IPS-NIHi11 (cell line): ENCODE measurements at regions not wholly inside any gene's neighbourhood (a gene's known extent, or its start where the extent isn't known, plus 50 kb on each side); places are given as distances from the start of the nearest gene placed in this dataset.
"Not testable (repeated sequence)": the region's sequence is repeated elsewhere in the genome, so short reads cannot be mapped to it uniquely, and the experiment has no call there.

Experiments used
- DNase-seq: peaks from one replicate; pipeline ENCODE4 v3.0.0; 2012; ENCODE audit warnings: mixed read lengths, low spot score

DNA sequence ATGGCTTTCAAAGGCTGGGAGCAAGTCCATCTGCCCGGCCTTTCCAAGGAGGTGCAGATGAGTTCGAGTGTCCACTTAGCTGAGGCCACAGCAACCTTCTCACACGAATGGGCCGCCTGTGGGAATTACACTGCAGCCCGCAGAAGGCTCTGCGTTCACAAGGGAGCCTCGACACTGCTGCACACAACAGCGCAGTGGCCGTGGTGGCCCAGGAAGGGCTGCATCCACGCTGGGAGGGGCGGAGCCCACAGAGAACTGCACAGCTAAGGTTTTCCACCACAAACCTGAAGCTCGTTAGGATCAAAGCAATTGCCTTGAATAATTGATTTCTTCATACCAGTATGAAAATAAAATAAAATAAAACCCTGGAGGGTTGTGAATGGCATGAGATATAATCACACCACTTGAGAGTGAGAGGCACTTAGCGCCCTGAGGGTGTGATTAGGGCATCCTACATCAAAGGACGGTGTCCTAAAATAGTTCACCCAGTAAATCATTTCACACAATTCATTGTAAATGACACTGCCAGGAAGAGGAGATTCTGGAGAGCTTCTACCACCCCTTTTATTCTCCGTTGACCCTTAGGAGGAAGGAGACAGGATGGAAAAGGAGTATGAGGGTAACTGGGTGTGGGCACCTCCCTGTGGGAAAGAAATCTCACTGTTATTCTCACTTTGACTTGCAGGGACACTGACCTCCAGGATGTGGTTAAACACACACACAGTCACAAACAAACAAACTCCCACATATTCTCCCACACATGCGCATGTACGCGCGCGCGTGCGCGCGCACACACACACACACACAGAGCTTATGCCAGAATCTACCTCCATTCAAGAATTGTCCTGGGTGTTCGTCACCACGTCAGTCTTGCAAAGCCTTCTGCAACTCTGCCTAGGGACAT is 256.6 kb upstream of the ID2 start:
- no peak for DNase-seq

DNA sequence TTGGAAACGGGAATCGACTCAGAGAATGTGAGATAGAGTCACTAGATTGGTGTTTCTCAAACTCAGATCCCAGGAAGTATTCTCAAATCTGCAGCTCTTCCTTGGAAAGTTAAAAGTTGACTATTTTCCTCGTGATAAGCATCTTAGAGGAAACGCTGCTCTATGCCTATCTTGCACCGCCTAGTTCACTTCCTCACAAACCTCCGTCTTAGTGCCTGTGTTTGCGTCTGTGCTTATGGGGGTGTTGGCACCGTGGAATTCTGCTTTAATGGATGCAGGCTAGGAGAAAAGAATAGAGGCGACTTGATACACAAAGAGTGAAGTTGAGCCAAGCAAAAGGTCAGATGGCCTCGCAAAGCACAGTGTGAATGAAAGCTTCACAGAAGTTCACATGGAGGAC is 255.3 kb upstream of the ID2 start:
- no peak for DNase-seq

DNA sequence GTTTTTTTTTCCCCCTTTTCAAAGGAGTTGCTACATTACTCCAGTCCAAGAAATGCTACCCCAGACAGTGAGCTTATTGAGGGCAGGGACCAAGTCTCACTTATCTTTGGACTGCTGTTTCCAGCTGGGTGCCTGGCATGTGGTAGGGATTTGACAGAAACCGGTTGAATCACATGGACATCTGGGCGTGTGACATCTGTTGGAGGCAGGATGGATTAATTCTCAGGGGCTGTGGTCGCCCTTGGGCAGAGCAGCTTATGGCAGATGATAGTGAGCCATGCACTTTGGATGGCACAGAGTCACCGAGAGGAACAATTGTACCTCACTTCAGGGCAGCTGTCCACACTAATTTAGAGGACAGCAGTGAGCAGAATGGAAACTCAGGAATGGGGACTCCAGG is 254.6 kb upstream of the ID2 start:
- DNase-seq: no peak

DNA sequence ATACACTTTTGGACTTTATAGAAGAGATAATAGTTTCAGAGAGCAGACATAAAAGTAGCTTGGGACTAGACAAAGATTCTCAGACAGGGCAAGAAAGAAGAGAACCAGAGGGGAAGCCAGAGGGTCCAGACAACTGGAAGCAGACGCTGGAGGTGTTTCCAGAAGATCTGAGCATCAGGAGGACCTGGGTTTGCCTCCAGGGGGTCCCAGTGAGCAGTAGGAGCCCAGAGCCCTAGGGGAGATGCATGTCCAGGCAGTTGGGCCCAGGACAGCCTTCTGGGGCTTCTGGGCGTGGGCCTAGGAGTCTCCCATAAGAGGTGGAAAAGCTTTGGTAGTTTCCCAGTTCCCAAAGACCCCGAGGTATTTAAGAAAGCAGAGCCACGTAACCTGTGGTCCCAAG is 251.2 kb upstream of the ID2 start:
- no peak for DNase-seq

DNA sequence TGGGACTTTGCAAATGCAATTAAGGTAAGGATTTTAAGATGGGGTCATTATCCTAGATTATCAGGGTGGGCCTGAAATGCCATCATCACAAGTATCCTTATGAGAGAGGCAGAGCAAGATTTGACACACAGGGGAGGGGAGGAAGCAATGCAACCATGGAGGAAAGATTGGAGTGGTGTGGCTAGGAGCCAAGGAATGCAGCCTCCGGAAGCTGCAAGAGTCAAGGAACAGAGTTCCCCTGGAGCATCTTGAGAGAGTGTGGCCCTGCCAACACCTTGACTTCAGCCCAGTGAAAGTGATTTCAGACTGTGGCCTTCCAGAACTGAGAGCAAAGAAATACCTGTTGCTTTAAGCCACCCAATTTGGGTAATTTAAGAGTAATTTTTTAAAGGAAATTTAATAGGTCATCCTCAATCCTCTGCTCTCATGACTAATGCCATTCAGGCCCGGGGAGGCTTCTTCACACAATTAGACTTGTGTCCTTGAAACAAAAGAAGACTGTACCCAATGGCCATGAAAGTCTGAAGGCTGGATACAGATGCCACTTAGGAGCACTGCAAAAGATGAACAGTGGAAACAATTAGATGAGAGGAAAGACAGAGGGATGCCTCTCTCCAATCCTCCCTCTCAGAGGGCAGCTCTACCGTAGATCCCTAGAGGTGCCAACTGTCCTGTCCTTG is 250.3 kb upstream of the ID2 start:
- no peak for DNase-seq

DNA sequence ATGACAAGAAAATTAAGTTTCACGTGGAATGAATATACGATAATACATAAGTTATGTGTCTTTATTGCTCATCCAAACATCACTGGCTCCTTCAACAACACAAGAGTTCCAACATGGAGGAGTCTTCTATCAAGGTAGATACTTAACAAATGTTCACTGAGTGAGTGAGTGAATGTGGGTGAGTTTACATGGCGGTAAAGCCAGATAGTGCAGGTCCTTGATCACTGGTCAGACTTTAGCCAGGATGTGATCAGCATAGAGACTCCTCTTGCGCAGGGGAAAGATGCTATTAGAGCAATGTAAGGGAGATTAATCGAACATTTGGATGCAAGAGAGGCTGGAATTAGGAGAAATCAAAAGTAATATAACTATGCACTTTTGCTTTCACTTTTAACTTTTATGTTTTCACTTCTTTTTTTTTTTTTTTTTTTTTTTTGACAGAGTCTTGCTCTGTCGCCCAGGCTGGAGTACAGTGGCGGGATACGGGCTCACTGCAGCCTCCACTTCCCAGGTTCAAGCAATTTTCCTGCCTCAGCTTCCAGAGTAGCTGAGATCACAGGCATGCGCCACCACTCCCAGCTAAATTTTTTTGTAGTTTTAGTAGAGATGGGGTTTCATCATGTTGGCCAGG is 249.0 kb upstream of the ID2 start:
- no peak for DNase-seq

DNA sequence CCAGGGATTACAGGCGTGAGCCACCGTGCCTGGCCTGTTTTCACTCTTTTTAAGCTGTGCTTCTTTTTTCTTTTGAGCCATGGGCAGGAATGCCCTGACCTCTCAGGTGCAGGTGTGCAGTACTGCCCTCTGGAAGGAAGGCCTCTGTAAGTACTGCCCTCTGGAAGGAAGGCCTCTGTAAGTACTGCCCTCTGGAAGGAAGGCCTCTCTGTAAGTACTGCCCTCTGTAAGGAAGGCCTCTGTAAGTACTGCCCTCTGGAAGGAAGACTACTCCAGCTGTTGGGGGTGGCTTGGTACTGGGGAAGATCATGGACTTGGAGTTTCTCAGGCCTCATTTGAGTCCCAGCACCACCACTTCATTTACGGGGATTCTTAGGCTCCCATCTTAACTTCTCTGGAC is 248.5 kb upstream of the ID2 start:
- no peak for DNase-seq

DNA sequence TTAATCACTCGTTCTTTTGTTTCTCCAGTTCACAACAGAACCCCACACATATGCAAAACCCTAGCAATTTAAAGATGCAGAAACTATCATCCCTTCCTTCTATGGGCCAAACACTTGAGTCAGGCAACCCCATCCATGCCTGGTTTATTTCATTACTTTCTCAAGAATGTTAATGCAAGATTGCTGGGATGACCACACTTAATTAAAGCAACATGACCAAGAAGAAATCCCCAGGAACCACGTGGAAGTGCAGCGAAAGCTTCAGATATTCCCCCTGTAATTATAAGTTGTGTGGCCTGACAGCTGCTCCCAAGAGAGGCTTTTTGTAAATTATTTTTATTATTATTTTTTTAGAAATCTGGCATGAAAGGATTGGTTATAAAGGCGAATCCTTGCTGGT is 246.2 kb upstream of the ID2 start:
- no peak for DNase-seq

DNA sequence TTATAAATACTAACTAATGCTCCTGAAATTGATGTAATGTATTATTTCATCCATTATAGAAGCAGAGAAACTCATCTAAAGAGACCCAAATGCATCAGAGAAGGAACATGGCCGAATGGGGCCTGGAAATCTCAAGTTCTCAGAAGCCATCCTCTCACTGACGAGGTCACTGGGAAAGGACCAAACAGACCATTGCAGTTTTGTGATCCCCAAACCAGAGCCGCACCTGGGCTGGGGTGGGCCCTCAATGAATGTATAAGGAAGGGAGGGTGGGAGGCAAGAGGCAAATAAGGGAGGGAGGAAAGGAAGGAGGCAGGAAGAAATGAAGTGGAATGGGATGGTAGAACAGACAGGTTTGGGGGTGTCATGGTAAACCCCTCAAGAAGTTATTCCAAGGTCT is 245.3 kb upstream of the ID2 start:
- DNase-seq: no peak

DNA sequence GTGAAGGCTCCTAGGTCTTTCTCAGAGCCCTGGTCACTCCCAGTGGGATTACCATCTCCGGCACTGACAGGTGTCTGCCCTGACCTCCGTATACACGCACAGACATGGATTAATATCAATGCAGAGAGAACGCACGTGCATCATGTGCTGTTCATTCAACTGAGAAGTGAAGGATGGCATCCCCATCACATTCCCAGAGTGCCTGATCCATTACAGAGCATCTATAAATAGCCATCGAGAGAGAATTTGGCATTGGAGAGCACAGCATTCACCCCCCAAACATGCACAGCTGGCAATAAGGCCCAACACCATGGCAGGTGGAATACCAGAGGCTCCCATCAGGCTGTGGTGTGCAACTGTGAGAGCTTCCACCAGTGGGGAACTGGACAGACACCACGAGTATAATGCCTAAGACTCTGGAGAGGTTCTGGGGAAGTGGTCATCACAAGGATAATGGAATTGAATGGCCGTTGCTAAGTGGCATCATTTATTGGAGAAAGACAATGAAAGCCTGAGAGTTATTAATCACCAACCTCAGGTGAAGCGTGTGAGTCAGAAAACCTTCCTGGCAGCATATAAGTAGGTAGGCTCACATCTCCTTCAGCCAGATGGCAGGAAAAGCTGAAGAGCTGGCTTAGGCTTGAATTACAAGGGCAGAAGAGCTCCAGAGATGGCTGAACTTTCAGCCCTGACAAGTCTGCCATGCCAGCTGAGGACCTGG is 244.5 kb upstream of the ID2 start:
- no peak for DNase-seq

DNA sequence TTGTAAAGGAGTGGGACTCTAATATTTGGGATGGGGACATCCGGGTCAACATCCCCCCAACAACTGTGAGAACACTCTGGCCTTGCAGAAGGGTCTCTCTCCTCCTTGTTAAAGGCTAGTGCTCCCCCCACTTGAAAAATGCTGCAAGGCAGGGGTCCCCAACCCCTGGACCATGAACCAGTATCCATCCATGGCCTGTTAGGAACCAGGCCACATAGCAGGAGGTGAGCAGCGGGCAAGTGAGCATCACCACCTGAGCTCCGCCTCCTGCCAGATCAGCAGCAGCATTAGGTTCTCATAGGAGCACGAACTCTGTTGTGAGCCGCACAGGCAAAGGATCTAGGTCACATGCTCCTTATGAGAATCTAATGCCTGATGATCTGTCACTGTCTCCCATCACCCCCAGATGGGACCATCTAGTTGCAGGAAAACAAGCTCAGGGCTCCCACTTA is 243.9 kb upstream of the ID2 start:
- DNase-seq: no peak

DNA sequence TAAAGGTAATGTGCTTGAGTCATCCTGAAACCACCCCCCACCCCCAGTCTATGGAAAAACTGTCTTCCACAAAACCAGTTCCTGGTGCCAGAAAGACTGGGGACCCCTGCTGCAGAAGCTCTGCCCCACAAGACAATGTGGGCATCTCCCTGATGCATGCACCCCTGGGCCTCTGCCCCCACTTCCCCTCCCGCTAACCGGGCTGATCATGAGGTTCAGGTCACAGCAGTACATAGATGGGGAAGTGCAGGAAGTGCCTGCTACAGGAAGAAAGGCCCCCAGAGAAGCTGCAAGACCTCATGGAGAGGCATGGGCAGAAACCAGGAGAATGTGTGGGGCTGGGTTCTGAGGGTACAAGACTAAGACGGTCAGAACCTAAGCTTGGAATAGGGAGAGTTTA is 243.4 kb upstream of the ID2 start:
- no peak for DNase-seq

DNA sequence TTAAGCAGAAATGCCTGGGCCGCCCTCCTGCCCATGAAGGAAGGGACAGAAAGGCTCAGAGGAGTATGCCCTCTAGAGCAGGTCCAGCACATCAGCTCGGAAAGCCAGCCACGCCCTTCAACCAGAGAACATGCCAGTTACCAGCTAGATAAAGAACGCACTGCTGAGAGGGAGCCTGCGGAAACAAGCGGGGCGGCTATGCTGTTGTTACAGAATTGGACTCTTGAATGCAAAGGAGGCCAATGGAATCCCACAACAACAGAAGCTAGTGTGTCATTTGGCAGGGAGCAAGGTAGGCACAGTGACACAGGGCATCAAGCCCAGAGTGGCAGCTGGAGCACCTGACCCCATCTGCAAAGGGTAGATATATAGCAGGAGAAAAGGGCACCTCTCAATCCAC is 242.9 kb upstream of the ID2 start:
- no peak for DNase-seq

DNA sequence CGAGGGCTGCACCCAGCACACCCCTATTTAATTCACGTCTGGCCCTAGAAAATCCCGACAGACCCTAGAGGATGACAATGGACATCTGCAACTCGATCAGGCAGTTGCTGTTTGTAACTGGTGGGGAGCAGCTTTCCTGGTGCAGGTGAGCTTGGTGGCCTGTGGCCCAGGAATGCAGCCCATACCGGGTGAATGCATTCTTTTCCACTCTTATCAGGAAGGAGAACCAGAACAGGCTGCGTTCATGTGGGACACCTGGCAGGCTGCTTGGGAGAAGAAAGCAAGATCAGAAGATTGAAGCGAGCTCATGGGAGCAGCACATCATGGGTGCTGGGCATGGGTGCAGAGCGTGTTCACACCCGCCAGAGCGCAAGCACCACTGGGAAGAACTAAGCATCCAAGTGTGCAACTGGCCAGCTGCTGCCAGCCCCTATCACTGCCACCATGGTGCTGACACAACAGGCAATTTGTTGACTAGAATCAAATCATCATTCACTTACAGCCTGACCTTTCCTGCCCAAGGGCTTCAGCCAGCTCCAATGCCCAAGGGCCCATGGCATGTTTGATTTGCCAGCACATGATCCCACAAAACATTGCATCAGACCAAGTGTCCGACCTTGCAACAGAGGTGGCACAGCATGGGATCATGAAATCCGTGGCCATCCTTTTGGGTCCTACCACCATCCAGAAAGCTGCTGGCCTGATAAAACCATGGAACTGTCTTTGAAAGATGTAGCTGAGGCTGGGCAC is 241.7 kb upstream of the ID2 start:
- no peak for DNase-seq

DNA sequence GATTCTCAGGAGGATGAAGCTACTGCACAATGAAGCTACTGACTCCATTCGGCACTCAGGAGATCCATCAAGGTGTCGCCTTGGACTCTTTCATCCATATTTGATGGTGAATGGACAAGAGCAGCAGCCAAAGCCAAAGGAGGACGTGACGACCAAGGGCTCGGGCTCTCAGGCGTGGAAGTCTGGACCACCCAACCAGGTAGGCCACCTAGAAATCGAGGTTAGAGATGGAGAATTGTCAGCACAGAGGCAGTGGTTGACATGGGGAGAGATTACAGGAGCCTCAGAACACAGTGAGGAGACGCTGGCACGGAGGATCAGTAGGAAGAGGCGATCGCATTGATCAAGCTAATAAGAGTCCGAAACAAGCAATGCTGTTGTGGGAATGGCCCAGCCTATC is 240.5 kb upstream of the ID2 start:
- DNase-seq: no peak

DNA sequence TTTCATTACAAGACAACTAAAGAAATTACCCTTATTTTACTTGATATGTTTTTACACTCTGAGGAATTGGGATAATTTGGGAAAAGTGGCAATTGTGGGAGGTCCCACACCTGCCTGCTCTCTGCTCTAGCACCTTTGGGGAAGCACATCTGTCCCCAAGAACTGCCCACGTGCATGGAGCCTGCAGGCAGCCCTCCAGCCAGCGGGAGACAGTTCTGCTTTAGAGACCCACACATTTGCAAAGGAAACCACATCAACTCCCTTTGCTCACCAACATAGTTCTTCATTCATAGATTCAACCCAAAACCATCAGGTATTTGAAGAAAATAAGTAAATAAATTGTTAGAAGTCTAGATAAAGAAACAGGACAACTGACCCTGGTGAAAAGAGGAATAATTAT is 239.9 kb upstream of the ID2 start:
- no peak for DNase-seq

DNA sequence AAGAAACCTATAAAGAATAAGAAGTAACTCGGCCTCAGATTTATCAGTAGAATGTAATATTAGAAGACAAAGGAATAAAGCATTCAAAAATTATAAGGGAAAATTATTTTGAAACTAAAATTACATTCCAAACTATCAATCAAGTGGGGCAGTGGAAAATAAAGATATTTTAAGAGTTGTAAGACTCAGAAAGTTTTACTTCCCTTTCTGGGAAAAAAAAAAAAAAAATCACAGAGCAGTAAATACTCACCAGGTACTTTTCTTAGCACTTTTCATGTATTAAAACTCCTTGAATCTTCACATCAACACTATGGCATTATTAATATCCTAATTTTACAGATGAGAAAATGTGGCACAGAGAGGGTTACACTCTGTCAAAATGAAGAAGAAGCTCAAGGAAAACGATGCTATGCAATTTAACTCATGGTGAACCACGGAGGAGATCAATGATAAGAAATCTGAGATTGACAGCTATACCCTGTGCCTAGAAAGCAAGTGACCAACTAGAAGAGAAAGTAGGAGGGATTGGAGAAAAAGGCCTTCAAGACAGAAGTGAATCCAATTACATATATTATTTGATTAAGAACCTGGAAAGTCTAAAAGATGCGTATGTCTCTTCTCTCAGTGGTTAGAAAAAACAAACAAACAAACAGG is 238.9 kb upstream of the ID2 start:
- DNase-seq: no peak

DNA sequence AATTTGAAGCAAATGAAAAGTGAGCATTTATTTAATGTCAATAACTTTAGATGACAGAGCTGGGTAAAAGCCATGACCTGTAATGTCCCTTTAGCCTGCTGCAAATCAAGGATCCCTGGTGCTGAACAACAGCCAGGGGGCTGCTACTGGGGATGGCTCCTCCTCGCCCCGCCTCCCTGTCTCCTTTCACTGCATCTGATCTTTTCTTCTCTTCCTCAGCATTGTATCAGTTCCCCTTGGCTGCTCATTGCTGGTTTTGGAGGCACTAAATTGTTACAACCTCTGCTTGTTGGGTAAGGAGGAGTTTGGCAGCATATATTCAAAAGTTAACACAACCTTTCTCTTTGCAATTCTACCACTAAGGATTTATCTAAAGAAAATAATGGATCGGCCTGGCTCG is 236.3 kb upstream of the ID2 start:
- no peak for DNase-seq

DNA sequence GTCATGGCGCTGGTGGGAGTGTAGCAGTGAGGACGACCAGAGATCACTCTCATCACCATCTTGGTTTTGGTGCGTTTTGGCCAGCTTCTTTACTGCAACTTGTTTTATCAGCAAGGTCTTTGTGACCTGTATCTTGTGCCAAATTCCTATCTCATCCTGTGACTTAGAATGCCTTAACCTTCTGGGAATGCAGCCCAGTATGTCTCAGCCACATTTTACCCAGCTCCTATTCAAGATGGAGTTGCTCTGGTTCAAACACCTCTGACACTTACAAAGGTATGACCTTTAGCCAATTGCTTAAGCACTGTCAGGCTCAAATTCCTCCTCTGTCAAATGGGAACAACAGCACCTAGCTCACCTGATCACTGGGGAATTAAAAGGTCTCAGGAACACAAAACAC is 235.1 kb upstream of the ID2 start:
- DNase-seq: not testable (repeated sequence)

DNA sequence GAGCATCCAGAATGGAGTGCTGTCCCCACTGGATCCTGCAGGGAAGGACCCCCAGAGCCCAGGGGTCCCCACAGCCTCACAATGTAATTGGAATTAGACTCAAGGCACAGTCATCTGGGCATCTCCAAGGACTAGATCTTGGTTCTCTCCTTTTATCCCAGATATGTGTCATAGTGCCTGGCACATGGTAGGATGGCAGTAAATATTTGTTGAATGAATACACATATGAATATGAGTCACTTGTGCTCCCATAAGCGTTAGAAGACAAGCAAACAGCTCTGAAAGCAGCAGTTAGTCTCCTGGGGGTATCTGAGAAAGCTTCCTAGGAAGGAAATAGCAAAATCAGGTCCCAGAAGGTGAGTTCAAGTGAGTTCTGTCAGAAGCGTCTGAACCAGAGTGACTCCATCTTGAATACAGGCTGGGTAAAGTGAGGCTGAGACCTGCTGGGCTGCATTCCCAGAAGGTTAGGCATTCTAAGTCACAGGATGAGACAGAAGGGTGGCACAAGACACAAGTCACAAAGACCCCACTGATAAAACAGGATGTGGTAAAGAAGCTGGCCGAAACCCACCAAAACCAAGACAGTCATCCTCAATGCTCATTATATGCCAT is 234.1 kb upstream of the ID2 start:
- DNase-seq: no peak
